ENCODE measurements at regions not wholly inside any gene's neighbourhood (a gene's known extent, or its start where the extent isn't known, plus 50 kb on each side); places are given as distances from the start of the nearest gene placed in this dataset.

DNA sequence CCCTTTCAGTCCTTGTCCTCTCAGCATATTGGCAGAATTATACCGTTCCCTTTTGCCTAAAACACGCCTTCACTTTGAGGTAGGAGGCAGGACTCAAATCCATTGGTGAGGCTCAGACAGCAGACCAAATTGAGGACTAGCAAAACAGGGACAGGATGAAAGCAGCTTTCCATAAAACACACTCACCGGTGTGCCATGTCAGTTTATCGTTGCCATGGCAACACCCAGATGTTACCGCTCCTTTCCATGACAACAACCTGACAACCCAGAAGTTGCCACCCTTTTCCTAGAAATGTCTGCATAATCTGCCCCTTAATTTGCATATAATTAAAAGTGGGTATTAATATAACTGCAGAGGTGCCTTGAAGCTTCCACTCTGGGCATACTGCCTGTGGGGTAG, 730.4 kb downstream of the METTL4 start:
- CTCF ChIA-PET, result no interaction called here
- no peak overlapping the region for H3K4me3 Mint-ChIP-seq
- H3K27ac Mint-ChIP-seq, result no peak overlapping the region
- POLR2A ChIA-PET, result no interaction called here
- H3K27me3 Mint-ChIP-seq (ENCODE audit: low read depth), result no peaks in the 10 kb centered on the region; the same call in 1 of the 2 replicates
- H3K36me3 Mint-ChIP-seq, result 0 out of 2 replicates have a peak, but pooled peaks cover 7% of the 10 kb centered on the region
- ATAC-seq (no peak), DNase-seq (ENCODE audit: low spot score) (peak; percentile 12)
- TF ChIP-seq, protein P1, sequence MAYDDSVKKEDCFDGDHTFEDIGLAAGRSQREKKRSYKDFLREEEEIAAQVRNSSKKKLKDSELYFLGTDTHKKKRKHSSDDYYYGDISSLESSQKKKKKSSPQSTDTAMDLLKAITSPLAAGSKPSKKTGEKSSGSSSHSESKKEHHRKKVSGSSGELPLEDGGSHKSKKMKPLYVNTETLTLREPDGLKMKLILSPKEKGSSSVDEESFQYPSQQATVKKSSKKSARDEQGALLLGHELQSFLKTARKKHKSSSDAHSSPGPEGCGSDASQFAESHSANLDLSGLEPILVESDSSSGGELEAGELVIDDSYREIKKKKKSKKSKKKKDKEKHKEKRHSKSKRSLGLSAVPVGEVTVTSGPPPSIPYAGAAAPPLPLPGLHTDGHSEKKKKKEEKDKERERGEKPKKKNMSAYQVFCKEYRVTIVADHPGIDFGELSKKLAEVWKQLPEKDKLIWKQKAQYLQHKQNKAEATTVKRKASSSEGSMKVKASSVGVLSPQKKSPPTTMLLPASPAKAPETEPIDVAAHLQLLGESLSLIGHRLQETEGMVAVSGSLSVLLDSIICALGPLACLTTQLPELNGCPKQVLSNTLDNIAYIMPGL (CRISPR knock-in tag; IDR thresholded peaks at IDR 0.05), result no peak
- TF ChIP-seq STAT6 (CRISPR knock-in tag; conservative IDR thresholded peaks at IDR 0.05; ENCODE audit: low read depth), result no peak
- TF ChIP-seq, protein P2, sequence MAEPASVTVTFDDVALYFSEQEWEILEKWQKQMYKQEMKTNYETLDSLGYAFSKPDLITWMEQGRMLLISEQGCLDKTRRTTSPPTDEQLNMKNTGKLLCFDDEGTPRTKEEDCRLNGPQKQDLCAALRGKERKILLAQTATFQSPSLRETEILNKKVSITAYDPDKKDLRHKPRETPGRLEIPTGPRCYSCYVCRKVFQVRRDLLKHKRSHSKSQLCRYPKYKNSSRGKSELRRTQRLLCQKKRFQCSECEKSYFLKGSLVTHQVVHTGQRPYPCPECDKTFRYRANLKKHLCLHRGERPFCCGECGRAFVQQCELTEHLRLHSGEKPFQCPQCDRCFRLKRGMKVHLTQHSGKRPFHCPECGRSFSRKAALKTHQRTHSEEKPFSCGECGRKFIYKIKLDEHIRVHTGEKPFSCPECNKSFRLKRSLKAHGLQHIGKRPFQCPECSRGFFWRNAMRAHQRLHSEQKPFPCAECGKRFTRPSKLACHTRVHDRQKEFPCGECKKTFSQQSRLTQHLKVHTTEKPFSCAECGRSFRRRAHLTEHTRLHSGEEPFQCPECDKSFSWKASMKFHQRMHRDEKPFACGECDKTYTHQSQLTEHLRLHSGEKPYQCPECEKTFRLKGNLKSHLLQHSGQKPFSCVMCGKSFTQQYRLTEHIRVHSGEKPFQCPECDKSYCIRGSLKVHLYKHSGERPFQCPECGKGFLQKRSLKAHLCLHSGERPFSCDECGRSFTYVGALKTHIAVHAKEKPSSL (CRISPR knock-in tag; conservative IDR thresholded peaks at IDR 0.05), result no peak
- TF ChIP-seq, protein P3, sequence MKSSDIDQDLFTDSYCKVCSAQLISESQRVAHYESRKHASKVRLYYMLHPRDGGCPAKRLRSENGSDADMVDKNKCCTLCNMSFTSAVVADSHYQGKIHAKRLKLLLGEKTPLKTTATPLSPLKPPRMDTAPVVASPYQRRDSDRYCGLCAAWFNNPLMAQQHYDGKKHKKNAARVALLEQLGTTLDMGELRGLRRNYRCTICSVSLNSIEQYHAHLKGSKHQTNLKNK (CRISPR knock-in tag; IDR thresholded peaks at IDR 0.05), result no peak
- TF ChIP-seq SMAD3 (CRISPR knock-in tag; IDR thresholded peaks at IDR 0.05; ENCODE audit: borderline replicate concordance), result no peak
- no peak for TF ChIP-seq CBFB (CRISPR knock-in tag; IDR thresholded peaks at IDR 0.05; ENCODE audit: low read depth)
- no peak for TF ChIP-seq ZBTB43 (CRISPR knock-in tag; IDR thresholded peaks at IDR 0.05)
- TF ChIP-seq, protein P4, sequence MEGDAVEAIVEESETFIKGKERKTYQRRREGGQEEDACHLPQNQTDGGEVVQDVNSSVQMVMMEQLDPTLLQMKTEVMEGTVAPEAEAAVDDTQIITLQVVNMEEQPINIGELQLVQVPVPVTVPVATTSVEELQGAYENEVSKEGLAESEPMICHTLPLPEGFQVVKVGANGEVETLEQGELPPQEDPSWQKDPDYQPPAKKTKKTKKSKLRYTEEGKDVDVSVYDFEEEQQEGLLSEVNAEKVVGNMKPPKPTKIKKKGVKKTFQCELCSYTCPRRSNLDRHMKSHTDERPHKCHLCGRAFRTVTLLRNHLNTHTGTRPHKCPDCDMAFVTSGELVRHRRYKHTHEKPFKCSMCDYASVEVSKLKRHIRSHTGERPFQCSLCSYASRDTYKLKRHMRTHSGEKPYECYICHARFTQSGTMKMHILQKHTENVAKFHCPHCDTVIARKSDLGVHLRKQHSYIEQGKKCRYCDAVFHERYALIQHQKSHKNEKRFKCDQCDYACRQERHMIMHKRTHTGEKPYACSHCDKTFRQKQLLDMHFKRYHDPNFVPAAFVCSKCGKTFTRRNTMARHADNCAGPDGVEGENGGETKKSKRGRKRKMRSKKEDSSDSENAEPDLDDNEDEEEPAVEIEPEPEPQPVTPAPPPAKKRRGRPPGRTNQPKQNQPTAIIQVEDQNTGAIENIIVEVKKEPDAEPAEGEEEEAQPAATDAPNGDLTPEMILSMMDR (IDR thresholded peaks at IDR 0.05), result no peak
- H3K9me3 Mint-ChIP-seq, result peaks cover 32% of the 10 kb centered on the region
- no peaks in the 10 kb centered on the region for H3K4me1 Mint-ChIP-seq

DNA sequence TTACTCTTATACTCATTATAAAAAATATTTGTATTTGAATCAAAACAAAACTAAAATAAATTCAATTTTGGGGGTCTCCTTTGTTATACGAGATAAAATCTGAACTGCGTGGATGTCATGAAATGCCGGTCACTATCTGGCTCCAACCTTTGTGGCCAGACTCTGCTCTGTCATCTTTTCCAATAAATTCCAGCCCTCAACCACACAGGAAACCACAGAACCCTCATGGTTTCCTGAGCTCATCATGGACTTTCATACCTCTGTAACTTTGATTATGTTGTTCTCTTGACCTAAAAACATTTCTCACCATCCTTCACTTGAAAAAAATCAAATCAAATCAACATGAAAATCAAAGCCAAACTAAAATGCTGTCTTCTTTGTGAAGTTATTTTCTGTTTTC, 724.7 kb downstream of the METTL4 start:
- ATAC-seq, result no peak
- H3K27ac Mint-ChIP-seq, result no peak overlapping the region
- no peak overlapping the region for H3K4me3 Mint-ChIP-seq
- TF ChIP-seq USF2 (CRISPR knock-in tag; IDR thresholded peaks at IDR 0.05) (no peak), ZNF138 (CRISPR knock-in tag; conservative IDR thresholded peaks at IDR 0.05) (no peak), ATF1 (CRISPR knock-in tag; IDR thresholded peaks at IDR 0.05) (no peak), IRF1 (CRISPR knock-in tag; IDR thresholded peaks at IDR 0.05) (no peak), ZBTB21 (CRISPR knock-in tag; IDR thresholded peaks at IDR 0.05; ENCODE audit: borderline replicate concordance) (no peak)
- DNase-seq (ENCODE audit: low spot score), result no peak
- ChIA-PET POLR2A (no interaction called here), CTCF (no interaction called here)
- H3K9me3 Mint-ChIP-seq, result peaks cover 23% of the 10 kb centered on the region; the same call in 1 of the 2 replicates
- H3K27me3 Mint-ChIP-seq (ENCODE audit: low read depth), result no peaks in the 10 kb centered on the region; the same call in 1 of the 2 replicates
- no peaks in the 10 kb centered on the region for H3K36me3 Mint-ChIP-seq
- H3K4me1 Mint-ChIP-seq, result no peaks in the 10 kb centered on the region

Data from WTC11 (cell line).